H1 (cell line): ENCODE measurements at regions not wholly inside any gene's neighbourhood (a gene's known extent, or its start where the extent isn't known, plus 50 kb on each side); places are given as distances from the start of the nearest gene placed in this dataset.

Experiments
- RBBP5 ChIP-seq: IDR thresholded peaks from 2 replicates; pipeline ENCODE4 v1.7.1; 2012; ENCODE audit warnings: low read depth, mild to moderate bottlenecking, inconsistent platforms, low read length, moderate library complexity, borderline replicate concordance
- TF ChIP-seq, protein P1 (sequence below): IDR thresholded peaks from 2 replicates; pipeline ENCODE4 v1.6.1; 2011; ENCODE audit warnings: low read depth, mild to moderate bottlenecking, low read length; ENCODE audit not compliant: insufficient read depth

DNA sequence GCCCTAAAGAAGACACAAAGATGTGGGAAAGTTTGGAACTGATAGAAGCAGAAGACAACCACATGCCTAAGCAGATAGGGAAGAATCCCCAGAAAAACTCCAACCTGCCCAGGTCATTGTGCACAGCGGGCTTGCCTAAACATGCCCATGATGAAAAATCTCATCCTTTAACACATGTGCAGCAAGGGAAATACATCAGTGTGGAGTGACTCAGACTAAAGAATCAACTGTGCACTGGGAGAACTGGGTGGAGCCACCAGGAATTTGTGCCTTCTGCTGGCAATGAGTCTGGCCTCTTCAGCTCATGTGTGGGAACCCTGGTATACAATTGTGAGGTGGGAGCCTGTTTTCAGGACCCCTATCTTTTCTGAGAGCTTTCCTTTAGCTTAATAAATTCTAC, 398.5 kb downstream of the FSCB start (continued):
- TF ChIP-seq, protein P1, sequence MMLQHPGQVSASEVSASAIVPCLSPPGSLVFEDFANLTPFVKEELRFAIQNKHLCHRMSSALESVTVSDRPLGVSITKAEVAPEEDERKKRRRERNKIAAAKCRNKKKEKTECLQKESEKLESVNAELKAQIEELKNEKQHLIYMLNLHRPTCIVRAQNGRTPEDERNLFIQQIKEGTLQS = no peak
- TF ChIP-seq RBBP5 = no peak
